Muscle of arm (tissue), 1 donor: ENCODE measurements at regions not wholly inside any gene's neighbourhood (a gene's known extent, or its start where the extent isn't known, plus 50 kb on each side); places are given as distances from the start of the nearest gene placed in this dataset.

Experiments used
- DNase-seq: peaks from one replicate; pipeline ENCODE4 v3.0.0-alpha.2; 2013

DNA sequence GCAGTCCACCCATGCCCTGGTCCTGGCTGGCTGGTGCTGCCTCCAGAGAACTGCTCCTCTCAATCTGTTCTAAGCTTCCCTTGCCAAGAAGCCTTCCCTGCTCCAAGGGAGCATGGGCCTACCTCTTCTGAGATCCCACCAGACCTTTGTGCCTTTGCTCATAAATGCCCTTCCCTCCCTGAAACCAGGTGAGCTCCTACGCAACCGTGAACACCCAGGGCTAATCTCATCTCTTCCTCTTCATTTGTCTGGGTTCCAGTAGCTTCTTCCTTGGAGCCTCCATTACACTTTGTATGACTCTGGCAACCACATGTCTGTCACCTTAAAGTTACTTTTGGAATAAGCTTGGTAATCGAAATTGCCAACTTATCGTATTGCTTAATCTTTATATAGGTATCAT lies 270.6 kb downstream of the PBX3 start:
- DNase-seq = no peak

DNA sequence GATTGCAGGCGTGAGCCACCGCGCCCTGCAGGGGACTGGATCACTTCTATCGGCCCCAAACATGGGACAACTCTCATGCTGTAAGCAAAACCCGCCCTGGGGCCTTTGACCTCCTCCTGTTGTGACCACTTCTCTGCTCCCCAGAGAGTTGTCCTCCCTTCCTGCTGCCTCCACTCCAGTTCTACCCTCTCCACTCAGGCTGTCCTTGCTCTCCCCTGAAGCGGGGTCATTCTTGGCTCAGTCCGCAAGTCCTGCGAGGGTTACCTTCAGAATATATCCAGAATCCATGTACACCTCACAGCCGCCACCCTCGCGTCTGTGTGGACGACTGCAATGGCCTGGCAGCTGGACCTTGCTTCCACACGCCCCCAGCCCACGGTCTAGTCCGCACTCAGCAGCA lies 273.7 kb downstream of the PBX3 start:
- no peak for DNase-seq

DNA sequence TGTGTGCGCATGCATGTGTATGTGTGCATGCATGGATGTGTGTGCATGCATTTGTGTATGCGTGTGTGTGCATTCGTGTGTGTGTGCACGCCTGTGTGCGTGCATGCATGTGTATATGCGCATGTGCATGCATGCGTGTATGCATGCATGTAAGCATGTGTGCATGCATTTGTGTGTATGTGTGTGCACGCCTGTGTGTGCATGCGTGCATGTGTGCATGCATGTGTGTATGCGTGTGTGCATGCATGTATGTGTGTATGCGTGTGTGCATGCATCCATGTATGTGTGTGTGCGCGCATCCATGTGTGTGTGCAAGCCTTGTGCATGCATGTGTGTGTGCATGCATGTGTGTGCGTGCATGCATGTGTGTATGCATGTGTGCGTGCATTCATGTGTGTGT lies 276.8 kb downstream of the PBX3 start:
- DNase-seq = no peak

DNA sequence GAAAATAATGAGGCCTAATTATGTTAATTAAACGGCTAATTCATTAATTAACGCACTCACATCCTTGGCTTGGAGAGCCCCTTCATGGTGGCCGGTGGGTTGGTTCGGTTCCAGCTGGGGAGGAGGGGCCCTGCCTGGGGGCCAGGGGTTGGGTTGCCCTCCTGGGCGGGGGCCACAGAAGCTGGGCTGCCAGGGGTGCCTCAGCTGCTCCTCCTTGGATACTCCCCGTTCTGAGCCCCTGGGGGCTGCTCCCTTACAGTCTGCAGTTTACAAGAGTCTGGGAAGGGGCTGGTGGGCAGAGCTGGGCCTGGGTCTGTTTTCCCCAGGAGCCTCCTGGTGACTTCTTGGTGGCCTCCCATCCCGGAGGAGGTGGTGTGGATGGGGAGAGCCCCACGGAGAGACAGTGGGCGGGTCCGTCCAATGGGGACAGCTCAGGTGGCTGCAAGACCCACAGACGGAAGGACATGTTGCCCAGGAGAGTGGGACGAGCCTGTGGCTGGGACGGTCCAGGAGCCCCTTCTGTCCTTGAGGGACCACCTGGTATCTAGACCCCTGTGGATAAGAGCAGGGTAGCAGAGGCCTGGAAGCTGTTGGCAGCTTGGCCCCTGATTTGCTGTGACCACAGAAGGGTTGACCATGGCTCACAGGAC lies 277.5 kb downstream of the PBX3 start:
- no peak for DNase-seq

DNA sequence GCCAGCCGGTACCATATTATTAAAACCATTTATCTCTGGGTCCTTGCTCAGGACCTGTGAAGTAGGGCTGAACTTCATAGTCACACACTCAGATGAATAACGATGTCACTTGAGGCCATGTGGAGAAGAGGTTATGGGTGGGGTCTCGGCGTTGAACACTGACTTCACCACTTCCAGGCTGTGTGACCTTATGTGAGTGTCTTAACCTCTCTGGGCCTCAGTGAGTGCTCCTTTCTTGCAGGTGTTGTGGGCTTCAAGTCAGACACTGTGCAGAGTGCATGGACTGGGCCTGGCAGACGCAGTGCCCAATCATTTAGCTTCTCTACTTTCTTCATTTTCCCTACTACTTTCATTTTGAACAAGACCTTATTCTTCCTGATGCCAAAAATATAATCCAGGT lies 278.8 kb downstream of the PBX3 start:
- no peak for DNase-seq

DNA sequence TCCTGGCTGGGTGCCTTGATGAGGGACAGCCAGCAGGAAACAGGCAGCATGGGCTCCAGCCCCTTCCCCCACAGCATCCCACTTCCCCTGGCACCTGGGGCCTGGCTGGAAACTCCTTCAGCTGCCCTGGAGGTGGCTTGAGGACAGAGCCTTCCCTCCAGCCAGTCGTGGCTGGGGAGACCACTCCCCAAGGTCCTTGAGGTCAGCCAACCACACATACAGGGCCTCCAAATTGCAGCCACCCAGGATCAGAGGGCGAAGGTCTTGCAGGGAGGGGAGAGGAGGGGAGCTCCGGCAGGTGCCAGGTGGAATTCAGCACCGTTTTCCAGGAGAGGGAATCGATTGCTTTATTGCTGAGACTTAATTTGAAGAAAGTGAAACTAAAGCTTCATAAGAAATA lies 280.4 kb downstream of the PBX3 start:
- DNase-seq = no peak

DNA sequence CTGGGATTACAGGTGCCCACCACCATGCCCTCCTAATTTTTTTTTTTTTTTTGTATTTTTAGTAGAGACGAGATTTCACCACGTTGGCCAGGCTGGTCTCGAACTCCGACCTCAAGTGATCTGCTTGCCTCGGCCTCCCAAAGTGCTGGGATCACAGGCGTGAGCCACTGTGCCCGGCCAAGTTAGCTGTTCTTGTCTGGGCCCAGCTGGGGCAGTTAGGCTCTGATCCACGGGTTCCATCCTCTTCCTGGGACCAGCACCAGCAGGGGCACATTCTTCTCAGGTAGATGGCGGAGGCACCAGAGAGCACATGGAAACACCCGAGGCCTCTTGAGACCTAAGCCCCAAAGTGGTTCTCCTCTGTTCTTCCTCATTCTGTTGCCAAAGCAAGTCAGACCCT lies 281.6 kb downstream of the PBX3 start:
- no peak for DNase-seq

DNA sequence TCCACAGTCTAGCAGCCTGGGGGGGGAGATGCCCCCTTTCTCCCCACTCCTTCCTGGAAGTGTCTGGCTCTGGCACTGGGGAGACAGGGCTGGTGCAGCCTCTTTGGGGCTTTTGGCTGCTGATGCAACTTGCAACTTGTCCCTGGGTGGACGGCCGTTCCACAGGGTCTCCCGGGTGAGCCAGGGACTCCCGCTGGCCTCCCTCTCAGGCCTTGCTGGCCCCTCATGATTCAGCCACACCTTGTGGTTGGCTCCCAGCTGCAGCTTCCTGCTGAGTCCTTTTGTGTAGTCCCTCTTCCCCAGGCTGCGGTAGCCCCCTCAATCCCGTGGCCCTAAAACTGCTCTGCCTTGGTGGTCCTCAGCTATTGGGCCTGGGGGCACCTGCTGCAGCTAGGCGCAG lies 283.5 kb downstream of the PBX3 start:
- DNase-seq = no peak

DNA sequence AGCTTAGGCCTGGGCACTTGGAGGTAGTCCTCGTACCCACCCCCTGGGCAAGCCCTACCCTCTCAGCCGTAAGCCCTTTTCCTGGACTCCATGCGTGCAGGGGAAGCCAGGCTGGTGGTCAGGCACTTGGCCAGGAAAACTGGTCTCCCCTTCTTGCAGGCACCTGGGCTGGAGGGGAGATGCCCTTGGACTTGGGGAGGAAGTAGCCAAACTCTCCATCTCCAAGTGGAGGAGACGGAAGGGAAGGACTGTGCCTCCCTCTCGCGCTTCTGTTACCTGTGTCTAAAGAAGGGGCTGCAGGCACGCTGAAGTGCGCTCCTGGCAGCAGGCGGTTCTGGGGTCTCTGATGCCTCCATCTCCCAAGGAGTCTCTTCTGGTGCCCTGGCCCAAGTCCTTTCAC lies 283.9 kb downstream of the PBX3 start:
- DNase-seq = no peak

DNA sequence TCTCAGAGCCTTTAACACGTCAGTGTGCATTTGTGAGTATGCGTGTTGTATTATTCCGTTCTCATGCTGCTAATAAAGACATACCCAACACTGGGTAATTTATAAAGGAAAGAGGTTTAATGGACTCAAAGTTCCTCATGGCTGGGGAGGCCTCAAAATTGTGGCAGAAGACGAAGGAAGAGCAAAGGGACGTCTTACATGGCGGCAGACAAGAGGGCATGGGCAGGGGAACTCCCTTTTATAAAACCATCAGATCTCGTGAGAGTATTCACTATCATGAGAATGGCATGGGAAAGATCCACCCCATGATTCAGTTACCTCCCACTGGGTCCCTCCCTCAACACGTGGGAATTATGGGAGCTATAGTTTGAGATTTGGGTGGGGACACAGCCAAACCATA lies 285.0 kb downstream of the PBX3 start:
- no peak for DNase-seq

DNA sequence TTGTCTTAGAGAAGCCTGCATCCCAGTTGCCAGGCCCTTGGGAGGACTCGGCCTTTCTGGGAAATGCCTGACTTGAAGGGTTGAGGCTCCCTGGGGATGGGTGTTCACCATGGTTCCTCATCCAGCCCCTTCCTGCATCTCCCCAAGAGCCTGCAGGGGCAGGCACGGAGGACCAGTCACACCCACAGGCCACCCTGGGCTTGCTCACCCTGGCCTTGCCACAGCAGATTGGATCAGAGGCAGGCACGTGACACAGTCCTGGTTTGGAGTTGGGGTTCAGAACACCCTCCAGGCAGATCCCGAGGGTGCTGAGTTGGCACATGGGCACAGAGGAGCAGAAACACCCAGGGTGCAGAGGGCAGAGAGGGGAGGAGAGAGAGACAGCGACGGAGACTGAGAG lies 286.1 kb downstream of the PBX3 start:
- no peak for DNase-seq

DNA sequence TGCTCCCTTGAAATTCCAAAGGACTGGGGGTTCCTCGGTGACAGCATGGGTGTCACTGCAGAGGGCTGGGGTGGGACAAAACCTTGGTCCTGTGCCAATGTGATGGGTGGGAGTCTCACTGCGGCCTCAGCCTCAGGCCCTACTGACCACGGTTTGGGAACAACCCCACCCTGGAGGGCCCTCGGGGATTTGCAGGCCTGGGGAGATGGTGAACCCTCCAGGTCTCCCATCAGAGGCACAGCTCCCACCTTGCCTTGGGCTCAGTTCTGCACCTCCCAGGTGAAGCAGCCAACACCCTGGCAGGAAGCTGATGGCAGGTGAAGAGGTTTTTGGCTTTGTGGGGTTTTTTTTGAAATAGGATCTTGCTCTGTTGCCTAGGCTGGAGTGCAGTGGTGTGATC lies 286.8 kb downstream of the PBX3 start:
- no peak for DNase-seq

DNA sequence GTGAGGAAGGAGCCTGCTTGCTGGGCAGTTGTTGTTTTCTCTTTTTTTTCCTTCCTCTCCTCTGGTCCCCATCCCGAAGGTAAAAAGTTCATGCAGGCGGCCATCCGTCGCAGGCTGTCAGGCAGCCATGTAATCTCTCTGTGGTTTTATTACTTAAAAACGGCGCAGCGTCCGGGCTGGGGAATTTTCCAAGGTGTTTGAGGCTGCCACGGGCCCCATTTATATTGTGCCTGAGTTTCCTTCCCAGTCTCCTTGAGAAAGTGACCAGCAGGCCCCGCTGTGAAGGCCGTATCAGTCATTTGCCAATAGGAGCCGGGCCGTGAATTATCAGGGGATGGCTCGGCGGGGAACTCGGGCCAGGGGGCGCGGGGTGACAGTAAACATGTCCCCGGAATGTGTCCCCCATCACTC lies 289.7 kb downstream of the PBX3 start:
- DNase-seq = peak; percentile 10

DNA sequence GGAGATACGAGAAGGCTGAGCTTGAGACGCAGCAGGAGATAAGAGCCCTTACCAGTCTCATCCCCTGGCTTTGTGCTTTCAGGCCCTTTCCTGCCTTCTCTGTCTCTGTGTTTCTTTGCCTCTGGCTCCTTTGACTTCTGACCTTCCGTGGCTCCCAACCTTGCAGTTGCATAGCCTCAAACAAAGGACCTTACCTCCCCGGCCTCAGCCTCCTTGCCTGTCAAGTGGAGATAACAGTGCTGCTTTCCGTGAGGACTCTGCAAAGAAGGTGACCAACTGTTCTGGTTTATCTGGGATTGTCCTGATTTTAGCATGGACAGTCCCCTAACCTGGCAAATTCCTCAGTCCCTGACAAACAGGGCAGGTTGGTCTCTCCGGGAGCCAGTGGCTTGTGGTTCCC lies 287.8 kb upstream of the MVB12B start:
- no peak for DNase-seq

DNA sequence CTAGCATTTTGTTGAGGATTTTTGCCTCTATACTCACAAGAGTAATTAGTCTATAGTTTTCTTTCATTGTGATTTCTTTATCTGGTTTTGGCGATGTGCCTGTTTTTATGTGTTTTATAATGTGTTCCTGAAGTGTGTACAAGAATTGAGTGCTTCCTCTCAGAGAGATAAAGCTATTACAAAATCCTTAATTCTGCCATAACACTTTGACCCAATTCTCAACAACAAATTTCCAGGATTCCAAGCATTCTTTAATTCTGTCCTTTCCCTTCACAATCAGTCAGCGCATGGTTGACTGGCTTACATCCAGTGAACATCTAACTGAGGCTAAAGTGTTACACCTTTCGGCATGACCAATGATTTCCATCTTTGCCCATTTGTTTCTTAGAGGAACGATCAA lies 282.9 kb upstream of the MVB12B start:
- DNase-seq = no peak

DNA sequence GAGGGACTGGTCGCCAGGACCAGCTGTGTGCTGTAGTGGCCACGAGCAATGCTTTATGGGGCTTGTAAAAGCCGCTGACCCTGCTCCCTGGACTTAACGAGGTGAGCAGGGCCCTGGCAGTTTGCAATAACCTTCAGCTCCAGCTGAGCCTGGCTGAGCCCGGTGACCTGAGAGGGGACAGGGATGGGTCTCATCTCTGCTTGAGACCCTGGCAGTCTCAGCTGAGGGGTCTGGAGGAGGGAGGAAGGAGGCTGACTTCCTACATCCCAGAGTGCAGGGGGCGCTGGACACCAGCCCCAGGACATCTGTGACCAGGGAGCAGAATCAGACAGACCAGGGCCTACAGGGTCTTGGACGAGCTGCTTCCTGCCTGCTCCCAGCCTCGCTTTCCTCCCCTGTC lies 277.5 kb upstream of the MVB12B start:
- DNase-seq = no peak

DNA sequence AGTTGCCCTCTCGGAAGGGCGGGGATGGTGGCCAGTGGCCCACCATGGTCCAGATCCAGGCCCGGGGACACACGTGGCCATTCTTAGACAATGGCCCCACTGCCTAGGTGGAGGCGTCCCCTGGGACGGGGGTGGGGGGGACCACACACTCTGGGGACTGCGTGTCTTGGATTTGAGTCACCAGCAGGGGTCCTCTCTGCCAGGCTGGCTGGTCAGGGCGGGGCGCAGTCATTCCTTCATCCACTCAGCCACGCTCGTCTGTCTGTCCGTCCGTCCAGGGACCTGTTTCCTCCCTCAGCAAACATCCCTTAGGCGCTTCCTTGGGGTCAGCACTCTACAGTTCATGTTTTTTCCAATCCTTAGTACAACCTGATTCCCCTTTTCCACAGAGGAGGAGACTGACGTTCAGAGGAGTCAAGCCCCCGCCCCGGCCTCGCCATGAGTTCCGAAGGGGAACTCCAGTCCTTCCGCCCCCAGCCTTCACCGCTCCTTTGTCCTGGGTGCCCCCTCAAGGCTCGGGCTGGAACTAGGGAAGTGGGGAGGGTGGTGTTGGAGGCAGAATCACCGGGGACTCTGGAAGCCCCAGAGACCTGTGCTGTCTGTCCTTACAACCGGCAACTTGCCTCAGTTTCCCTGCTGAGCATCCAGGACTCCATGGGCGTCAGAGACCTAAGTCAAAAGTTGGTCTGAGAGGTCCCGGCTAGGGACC lies 276.6 kb upstream of the MVB12B start:
- DNase-seq = no peak

DNA sequence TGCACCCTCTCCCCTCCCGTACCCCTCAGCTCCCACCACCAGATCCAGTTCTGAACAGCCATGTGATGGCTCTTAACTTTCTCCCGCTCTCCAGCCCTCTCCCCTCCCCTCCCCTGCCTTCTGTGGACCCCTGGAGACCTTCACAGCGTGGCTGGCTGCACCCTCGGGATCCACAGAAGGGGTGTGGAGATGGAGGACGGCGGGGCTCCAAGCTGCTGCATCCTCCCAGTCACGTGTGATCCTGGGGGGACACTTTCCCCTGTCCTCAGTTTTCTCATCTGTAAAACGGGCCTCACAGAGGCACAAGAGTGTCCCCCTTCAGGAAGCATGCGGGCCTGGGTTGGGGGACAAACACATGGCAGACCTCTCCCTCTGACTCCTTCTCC lies 276.0 kb upstream of the MVB12B start:
- no peak for DNase-seq

DNA sequence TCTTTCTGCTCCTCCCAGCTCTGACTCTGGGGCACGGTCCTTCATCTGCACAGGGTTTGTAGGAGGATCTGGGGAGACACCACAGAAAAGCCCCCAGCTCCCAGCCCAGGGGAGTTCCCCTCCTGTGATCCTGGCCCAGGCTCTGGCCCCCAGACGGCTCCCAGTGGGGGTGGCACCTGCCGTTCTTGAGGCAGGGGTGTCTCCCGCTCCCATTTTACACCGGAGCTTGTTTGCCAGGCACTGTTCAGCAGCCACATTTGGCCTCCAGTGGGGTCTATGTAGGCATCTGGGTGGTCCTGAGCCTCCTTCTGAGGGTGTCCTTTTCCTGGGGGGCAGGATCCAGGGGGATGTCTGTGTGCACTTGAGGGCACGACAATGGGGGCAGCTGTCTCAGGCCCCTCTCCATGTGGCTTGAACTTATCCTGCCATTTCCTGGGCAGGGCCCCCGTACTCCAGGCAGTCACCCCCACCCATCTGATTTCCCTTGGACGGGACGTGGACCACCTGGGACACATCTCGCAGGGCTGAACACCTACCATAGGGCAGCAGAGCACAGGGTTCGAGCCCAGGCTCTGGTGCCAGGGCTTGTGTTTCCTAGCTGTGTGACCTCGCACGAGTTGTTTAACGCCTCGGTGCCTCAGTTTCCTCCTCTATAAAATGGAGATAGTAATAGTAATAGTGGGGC lies 275.0 kb upstream of the MVB12B start:
- no peak for DNase-seq

DNA sequence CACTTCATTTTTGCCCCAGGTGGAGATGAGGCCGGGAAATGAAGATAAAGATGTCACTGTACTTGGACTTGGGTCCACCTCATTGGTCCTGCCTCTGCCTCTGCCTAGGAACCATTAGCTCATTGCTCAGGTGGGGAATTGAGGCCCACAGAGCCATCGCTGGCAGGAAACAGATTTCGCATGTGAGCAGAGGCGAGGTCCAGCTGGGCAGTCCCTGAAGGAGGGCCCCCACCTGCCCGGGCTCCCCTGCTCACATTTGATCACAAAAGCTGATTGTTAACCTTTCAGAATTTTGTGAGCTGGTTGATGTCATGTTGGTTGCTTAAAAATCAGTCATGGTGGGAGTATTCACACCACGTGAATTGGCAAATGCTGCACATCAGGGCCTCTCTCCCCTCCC lies 273.8 kb upstream of the MVB12B start:
- DNase-seq = no peak

DNA sequence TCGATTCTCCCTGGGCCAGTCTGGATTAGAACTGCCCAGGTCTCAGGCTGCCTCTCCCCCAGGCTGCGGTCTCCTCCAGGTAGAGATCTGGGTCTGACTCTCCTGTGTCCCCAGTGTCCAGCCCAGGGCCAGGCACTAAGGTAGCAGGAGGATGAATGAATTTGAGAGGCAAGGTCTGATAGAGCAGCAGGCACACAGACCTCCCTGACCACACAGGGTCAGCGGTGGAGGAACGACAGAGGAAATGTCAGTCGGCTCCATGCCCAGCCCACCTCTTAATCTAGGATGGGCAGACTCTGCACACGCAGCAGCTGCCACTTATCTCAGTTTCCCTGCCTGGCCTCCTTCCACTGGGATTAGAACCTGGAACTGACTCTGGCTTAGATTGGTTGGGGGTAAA lies 272.7 kb upstream of the MVB12B start:
- DNase-seq = no peak

DNA sequence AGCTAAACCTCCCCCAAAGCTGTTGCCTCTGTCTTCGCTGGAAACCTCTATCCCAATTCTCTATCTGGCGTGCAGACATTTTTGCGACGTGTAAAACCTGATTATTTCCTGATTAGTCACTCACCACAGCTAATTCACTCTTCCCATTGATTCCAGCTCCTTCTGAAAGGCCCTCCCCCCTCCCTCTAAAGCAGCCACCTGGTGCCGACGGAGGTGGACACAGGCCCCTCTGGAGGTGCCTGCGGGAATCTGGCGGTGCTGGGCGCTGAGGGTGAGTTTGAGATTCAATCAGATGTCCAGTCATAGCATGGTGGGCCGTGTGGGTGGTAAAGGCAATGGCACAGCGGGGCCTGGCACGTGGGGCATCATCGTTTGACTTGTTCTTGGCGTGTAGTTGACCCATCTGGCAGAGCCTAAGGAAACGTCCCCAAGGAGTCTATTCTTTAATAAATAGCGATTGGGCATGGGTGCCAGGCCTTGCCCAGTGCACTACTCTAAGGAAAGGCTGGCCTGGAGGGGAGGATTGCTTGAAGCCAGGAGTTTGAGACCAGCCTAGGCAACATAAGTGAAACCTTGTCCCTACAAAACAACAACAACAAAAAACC lies 271.1 kb upstream of the MVB12B start:
- DNase-seq = no peak
